ENCODE measurements at regions not wholly inside any gene's neighbourhood (a gene's known extent, or its start where the extent isn't known, plus 50 kb on each side); places are given as distances from the start of the nearest gene placed in this dataset.
"Not testable (repeated sequence)": the region's sequence is repeated elsewhere in the genome, so short reads cannot be mapped to it uniquely, and the experiment has no call there.

DNA sequence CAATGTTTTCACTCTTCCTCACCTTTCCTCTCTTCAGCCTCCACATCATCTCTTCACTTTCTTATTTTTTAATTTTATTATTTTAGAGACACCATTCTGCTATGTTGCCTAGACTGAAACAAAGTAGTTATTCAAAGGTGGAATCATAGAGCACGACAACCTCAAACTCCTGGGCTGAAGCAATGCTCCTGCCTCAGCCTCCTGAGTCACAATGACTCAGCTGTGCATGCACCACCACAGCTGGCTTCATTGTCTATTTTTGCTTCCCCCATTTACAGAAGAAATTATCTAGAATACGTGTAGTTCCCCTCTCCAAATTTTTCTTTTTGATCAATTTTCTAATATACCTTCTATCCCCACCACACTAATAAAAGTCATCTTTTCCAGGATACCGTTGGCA is 911.5 kb upstream of the SOX11 start:
- TF ChIP-seq, protein P1, sequence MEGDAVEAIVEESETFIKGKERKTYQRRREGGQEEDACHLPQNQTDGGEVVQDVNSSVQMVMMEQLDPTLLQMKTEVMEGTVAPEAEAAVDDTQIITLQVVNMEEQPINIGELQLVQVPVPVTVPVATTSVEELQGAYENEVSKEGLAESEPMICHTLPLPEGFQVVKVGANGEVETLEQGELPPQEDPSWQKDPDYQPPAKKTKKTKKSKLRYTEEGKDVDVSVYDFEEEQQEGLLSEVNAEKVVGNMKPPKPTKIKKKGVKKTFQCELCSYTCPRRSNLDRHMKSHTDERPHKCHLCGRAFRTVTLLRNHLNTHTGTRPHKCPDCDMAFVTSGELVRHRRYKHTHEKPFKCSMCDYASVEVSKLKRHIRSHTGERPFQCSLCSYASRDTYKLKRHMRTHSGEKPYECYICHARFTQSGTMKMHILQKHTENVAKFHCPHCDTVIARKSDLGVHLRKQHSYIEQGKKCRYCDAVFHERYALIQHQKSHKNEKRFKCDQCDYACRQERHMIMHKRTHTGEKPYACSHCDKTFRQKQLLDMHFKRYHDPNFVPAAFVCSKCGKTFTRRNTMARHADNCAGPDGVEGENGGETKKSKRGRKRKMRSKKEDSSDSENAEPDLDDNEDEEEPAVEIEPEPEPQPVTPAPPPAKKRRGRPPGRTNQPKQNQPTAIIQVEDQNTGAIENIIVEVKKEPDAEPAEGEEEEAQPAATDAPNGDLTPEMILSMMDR (IDR thresholded peaks at IDR 0.05), result no peak
- no peaks in the 10 kb centered on the region for H3K27me3 Mint-ChIP-seq (ENCODE audit: low read depth)
- H3K4me1 Mint-ChIP-seq (ENCODE audit: low read depth), result no peaks in the 10 kb centered on the region
- H3K36me3 Mint-ChIP-seq (ENCODE audit: low read depth), result no peaks in the 10 kb centered on the region
- H3K4me3 Mint-ChIP-seq (ENCODE audit: unreplicated experiment), result no peak overlapping the region
- H3K9me3 Mint-ChIP-seq (ENCODE audit: low read depth), result peaks cover 13% of the 10 kb centered on the region
- no peak overlapping the region for H3K27ac Mint-ChIP-seq (ENCODE audit: unreplicated experiment)
- no peak for DNase-seq (ENCODE audit: low spot score)

DNA sequence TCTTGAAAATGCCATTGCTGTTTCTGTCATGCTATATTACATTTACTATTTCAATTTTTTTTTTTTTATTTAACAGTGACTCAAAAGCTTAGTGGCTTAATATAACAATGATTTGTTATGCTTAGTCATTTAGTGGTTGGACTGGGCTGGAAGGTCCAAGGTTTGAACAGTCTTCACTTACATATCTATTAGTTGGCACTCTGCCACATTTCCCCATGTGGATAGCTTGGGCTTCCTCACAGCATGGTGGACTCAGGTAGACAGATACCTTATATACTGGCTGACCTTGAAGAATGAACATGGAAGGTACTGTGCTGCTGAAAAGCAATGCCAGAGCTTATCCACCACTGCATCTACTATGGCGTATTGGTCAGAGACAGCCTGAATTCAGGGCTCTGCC is 909.5 kb upstream of the SOX11 start:
- TF ChIP-seq, protein P1 (IDR thresholded peaks at IDR 0.05), result no peak
- H3K4me3 Mint-ChIP-seq (ENCODE audit: unreplicated experiment), result no peak overlapping the region
- H3K36me3 Mint-ChIP-seq (ENCODE audit: low read depth), result peaks cover 2% of the 10 kb centered on the region
- no peaks in the 10 kb centered on the region for H3K4me1 Mint-ChIP-seq (ENCODE audit: low read depth)
- peaks cover 16% of the 10 kb centered on the region for H3K9me3 Mint-ChIP-seq (ENCODE audit: low read depth)
- no peak overlapping the region for H3K27ac Mint-ChIP-seq (ENCODE audit: unreplicated experiment)
- no peaks in the 10 kb centered on the region for H3K27me3 Mint-ChIP-seq (ENCODE audit: low read depth)
- no peak for DNase-seq (ENCODE audit: low spot score)

DNA sequence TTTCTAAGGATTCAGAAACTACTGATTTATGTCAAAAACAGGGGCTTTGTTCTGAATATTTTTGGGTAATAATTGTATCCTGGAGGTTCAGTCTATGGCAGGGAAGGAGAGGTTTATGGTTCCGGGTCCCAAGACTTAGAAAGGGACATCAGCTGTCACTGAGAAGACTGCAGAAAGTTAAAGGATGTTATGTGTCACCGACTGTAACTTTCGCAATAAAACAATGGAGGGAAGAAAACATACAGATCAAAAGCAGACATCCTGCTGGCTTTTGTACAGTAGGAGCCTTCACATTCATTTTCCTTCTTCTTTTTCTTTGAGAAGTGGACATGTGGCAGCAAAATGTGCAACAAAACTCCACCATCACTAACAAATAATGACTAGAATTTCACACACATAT is 900.7 kb upstream of the SOX11 start:
- Mint-ChIP-seq H3K4me1 (ENCODE audit: low read depth) (peaks cover 5% of the 10 kb centered on the region), H3K27ac (ENCODE audit: unreplicated experiment) (no peak overlapping the region), H3K36me3 (ENCODE audit: low read depth) (no peaks in the 10 kb centered on the region), H3K4me3 (ENCODE audit: unreplicated experiment) (no peak overlapping the region), H3K9me3 (ENCODE audit: low read depth) (peaks cover 4% of the 10 kb centered on the region), H3K27me3 (ENCODE audit: low read depth) (no peaks in the 10 kb centered on the region)
- TF ChIP-seq, protein P1 (IDR thresholded peaks at IDR 0.05), result no peak
- no peak for DNase-seq (ENCODE audit: low spot score)

DNA sequence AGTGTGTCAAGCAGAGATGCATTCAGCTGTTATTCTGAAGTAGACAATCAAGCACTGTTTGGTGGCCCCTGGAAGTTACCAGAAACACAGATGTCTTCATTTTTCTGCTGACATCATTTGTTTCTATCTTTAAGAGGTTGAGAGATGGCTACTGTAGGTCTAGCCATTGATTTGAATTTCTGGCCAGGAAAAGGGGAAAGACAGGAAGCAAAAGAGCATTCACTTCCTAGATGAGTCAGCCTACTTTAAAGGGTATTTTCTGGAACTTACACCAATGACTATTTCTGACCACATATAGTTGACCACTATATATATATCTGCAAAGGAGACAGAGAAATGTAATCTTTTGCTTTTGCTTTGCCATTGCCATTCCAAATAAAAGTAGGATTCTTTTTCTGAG is 900.1 kb upstream of the SOX11 start:
- DNase-seq (ENCODE audit: low spot score), result no peak
- no peaks in the 10 kb centered on the region for H3K36me3 Mint-ChIP-seq (ENCODE audit: low read depth)

DNA sequence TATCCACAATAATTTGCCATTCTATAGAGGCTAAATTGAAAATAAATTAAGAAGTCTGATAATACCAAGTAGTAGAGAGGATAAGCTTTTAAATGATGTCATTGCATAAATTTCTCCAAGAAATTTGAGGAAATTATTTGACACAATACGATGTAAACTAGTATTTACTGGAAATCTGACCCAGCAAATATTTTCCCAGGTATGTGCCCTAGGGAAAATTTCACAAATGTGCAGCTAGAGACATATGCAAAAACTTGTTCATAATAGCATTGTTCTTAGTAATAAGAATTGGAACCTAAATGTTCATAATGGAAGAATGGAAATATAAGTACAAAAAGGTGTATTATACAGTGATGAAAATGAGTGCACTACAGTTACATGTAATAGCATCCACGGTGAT is 888.8 kb upstream of the SOX11 start:
- Mint-ChIP-seq H3K27ac (ENCODE audit: unreplicated experiment) (no peak overlapping the region), H3K4me1 (ENCODE audit: low read depth) (peaks cover 15% of the 10 kb centered on the region), H3K4me3 (ENCODE audit: unreplicated experiment) (no peak overlapping the region), H3K9me3 (ENCODE audit: low read depth) (peaks cover 4% of the 10 kb centered on the region), H3K27me3 (ENCODE audit: low read depth) (no peaks in the 10 kb centered on the region), H3K36me3 (ENCODE audit: low read depth) (peaks cover under 1% of the 10 kb centered on the region)
- no peak for DNase-seq (ENCODE audit: low spot score)
- TF ChIP-seq, protein P1 (IDR thresholded peaks at IDR 0.05), result no peak

More for the DNA sequence above, 900.1 kb upstream of the SOX11 start:
- H3K4me3 Mint-ChIP-seq (ENCODE audit: unreplicated experiment), result no peak overlapping the region
- TF ChIP-seq, protein P1 (IDR thresholded peaks at IDR 0.05), result no peak
- H3K9me3 Mint-ChIP-seq (ENCODE audit: low read depth), result peaks cover 6% of the 10 kb centered on the region
- H3K27me3 Mint-ChIP-seq (ENCODE audit: low read depth), result no peaks in the 10 kb centered on the region
- H3K27ac Mint-ChIP-seq (ENCODE audit: unreplicated experiment), result no peak overlapping the region
- H3K4me1 Mint-ChIP-seq (ENCODE audit: low read depth), result peaks cover 5% of the 10 kb centered on the region

DNA sequence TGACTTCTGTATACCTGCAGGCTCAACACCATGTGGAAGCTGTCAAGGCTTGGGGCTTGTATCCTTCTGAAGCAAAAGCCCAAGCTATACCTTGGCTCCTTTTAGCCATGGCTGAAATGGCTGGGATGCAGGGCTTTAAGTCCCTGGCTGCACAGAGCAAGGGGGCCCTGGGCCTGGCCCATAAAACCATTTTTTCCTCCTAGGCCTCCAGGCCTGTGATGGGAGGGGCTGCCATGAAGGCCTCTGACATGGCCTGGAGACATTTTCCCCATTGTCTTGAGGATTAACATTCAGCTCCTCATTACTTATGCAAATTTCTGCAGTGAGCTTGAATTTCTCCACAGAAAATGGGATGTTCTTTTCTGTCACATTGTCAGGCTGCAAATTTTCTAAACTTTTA is 878.0 kb upstream of the SOX11 start:
- not testable (repeated sequence) for H3K4me1 Mint-ChIP-seq (ENCODE audit: low read depth); H3K27ac Mint-ChIP-seq (ENCODE audit: unreplicated experiment); H3K36me3 Mint-ChIP-seq (ENCODE audit: low read depth); DNase-seq (ENCODE audit: low spot score); H3K4me3 Mint-ChIP-seq (ENCODE audit: unreplicated experiment); H3K27me3 Mint-ChIP-seq (ENCODE audit: low read depth); H3K9me3 Mint-ChIP-seq (ENCODE audit: low read depth)
